Glutamatergic neuron (in vitro differentiated cells): ENCODE measurements at regions not wholly inside any gene's neighbourhood (a gene's known extent, or its start where the extent isn't known, plus 50 kb on each side); places are given as distances from the start of the nearest gene placed in this dataset.
"Not testable (repeated sequence)": the region's sequence is repeated elsewhere in the genome, so short reads cannot be mapped to it uniquely, and the experiment has no call there.

Experiments
- DNase-seq: peaks from one replicate; pipeline ENCODE4 v3.0.0; 2022
- H3K27ac Mint-ChIP-seq: one replicate; pipeline ENCODE4 v1.8.0; 2020; ENCODE audit warnings: mild to moderate bottlenecking, mixed read lengths, inconsistent platforms; ENCODE audit not compliant: unreplicated experiment
- H3K27me3 Mint-ChIP-seq: one replicate; pipeline ENCODE4 v1.8.0; 2020; ENCODE audit warnings: mild to moderate bottlenecking, moderate library complexity, mixed read lengths, inconsistent platforms; ENCODE audit not compliant: unreplicated experiment
- H3K36me3 Mint-ChIP-seq: one replicate; pipeline ENCODE4 v1.8.0; 2020; ENCODE audit warnings: mild to moderate bottlenecking, mixed read lengths, inconsistent platforms; ENCODE audit not compliant: unreplicated experiment
- H3K4me1 Mint-ChIP-seq: one replicate; pipeline ENCODE4 v1.8.0; 2020; ENCODE audit warnings: mild to moderate bottlenecking, low read depth, mixed read lengths, inconsistent platforms; ENCODE audit not compliant: unreplicated experiment
- H3K4me3 Mint-ChIP-seq: one replicate; pipeline ENCODE4 v1.8.0; 2020; ENCODE audit warnings: mild to moderate bottlenecking, mixed read lengths, inconsistent platforms; ENCODE audit not compliant: unreplicated experiment
- H3K9me3 Mint-ChIP-seq: one replicate; pipeline ENCODE4 v1.8.0; 2020; ENCODE audit warnings: mild to moderate bottlenecking, moderate library complexity, mixed read lengths, inconsistent platforms; ENCODE audit not compliant: unreplicated experiment
- CTCF ChIP-seq: fragments of 200-600 bp; sonication (generic); IDR thresholded peaks from one replicate; pipeline ENCODE4 v1.5.0; 2021; ENCODE audit not compliant: partially characterized antibody, unreplicated experiment

GRCh38 chr18:42328931-42329330 is 373.9 kb downstream of the PIK3C3 start:
- Mint-ChIP-seq H3K27ac (no peak overlapping the region), H3K4me3 (no peak overlapping the region), H3K4me1 (no peaks in the 10 kb centered on the region), H3K36me3 (no peaks in the 10 kb centered on the region), H3K9me3 (no peaks in the 10 kb centered on the region), H3K27me3 (no peaks in the 10 kb centered on the region)
- no peak for TF ChIP-seq CTCF
- no peak for DNase-seq

- H3K36me3 Mint-ChIP-seq = peaks cover under 1% of the 10 kb centered on the region
- no peak for DNase-seq
- no peaks in the 10 kb centered on the region for H3K9me3 Mint-ChIP-seq
- no peak overlapping the region for H3K27ac Mint-ChIP-seq
- no peak overlapping the region for H3K4me3 Mint-ChIP-seq
- no peaks in the 10 kb centered on the region for H3K4me1 Mint-ChIP-seq
- TF ChIP-seq CTCF = no peak
- no peaks in the 10 kb centered on the region for H3K27me3 Mint-ChIP-seq
These were observed 375.3 kb downstream of the PIK3C3 start for GRCh38 chr18:42330296-42330695.

- no peak overlapping the region for H3K4me3 Mint-ChIP-seq
- no peaks in the 10 kb centered on the region for H3K4me1 Mint-ChIP-seq
- no peak overlapping the region for H3K27ac Mint-ChIP-seq
- no peaks in the 10 kb centered on the region for H3K9me3 Mint-ChIP-seq
- peaks cover 20% of the 10 kb centered on the region for H3K36me3 Mint-ChIP-seq
- H3K27me3 Mint-ChIP-seq = peaks cover 2% of the 10 kb centered on the region
- no peak for DNase-seq
- TF ChIP-seq CTCF = no peak
These were observed 378.5 kb downstream of the PIK3C3 start for GRCh38 chr18:42333558-42333957.

- no peak for DNase-seq
- no peak for TF ChIP-seq CTCF
- Mint-ChIP-seq H3K9me3 (no peaks in the 10 kb centered on the region), H3K4me3 (no peak overlapping the region), H3K36me3 (peaks cover 20% of the 10 kb centered on the region), H3K27ac (no peak overlapping the region), H3K4me1 (no peaks in the 10 kb centered on the region), H3K27me3 (peaks cover 2% of the 10 kb centered on the region)
These were observed 379.9 kb downstream of the PIK3C3 start for GRCh38 chr18:42334931-42335330.

- no peak overlapping the region for H3K27ac Mint-ChIP-seq
- no peak for TF ChIP-seq CTCF
- no peak for DNase-seq
- H3K36me3 Mint-ChIP-seq = peaks cover 20% of the 10 kb centered on the region
- no peak overlapping the region for H3K4me3 Mint-ChIP-seq
- H3K4me1 Mint-ChIP-seq = no peaks in the 10 kb centered on the region
- H3K9me3 Mint-ChIP-seq = peaks cover 3% of the 10 kb centered on the region
- H3K27me3 Mint-ChIP-seq = peaks cover 2% of the 10 kb centered on the region
These were observed 381.1 kb downstream of the PIK3C3 start for GRCh38 chr18:42336139-42336538.

GRCh38 chr18:42337337-42337736 is 382.3 kb downstream of the PIK3C3 start:
- not testable (repeated sequence) for H3K27ac Mint-ChIP-seq, H3K4me3 Mint-ChIP-seq, H3K4me1 Mint-ChIP-seq, DNase-seq, H3K9me3 Mint-ChIP-seq, H3K27me3 Mint-ChIP-seq
- H3K36me3 Mint-ChIP-seq = peaks cover 20% of the 10 kb centered on the region
